Astrocyte (in vitro differentiated cells and primary cell): ENCODE measurements at regions not wholly inside any gene's neighbourhood (a gene's known extent, or its start where the extent isn't known, plus 50 kb on each side); places are given as distances from the start of the nearest gene placed in this dataset.

Experiments used
- CTCF ChIP-seq: IDR thresholded peaks from 2 replicates; pipeline ENCODE4 v1.5.1; 2011; ENCODE audit warnings: low read depth, mild to moderate bottlenecking, inconsistent platforms, low read length, moderate library complexity; ENCODE audit not compliant: insufficient read depth
- EZH2 ChIP-seq: IDR thresholded peaks from 2 replicates; pipeline ENCODE4 v1.6.1; 2012; ENCODE audit warnings: mild to moderate bottlenecking, low read length, inconsistent platforms; ENCODE audit not compliant: insufficient read depth

DNA sequence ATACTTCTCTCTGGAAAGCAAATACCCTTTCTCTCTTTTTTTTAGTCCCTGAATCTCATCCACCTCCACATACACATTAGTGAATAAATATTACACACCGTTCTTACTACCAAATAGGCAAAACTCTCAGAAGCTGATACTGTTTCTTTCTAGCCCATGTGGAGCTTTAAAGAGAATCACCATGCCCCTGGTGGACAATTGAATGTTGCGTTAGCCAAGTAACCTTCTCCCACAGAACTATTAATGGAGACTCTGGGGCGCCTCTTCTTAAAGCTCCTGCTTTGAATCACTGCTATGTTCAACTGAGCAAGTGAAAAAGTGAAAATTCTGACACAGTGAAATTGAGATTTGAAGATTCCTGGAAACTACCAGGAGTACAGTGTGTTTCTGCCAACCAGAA is 522.8 kb upstream of the CDH7 start:
- TF ChIP-seq CTCF (no peak), EZH2 (no peak)
